Panc1 (cell line): ENCODE measurements at regions not wholly inside any gene's neighbourhood (a gene's known extent, or its start where the extent isn't known, plus 50 kb on each side); places are given as distances from the start of the nearest gene placed in this dataset.
"Not testable (repeated sequence)": the region's sequence is repeated elsewhere in the genome, so short reads cannot be mapped to it uniquely, and the experiment has no call there.

Experiments used
- CTCF ChIP-seq: fragments of 450-650 bp; IDR thresholded peaks from 2 replicates; pipeline ENCODE4 v1.5.1; 2017; ENCODE audit warnings: mild to moderate bottlenecking
- REST ChIP-seq, 2 experiments: IDR thresholded peaks; 2 replicates each; pipeline ENCODE4 v1.6.1; 2011 to 2012; ENCODE audit warnings: low read depth in 2 of 2, control low read depth in 1 of 2, low read length in 1 of 2, mild to moderate bottlenecking in 1 of 2, moderate library complexity in 1 of 2; ENCODE audit not compliant: insufficient read depth in 1 of 2
- TCF7L2 ChIP-seq: IDR thresholded peaks from 2 replicates; pipeline ENCODE4 v1.6.1; 2011; ENCODE audit warnings: mild to moderate bottlenecking, low read depth, low read length, inconsistent platforms

GRCh38 chr21:9744593-9744992, 776.8 kb upstream of the TPTE start:
- TF ChIP-seq TCF7L2; CTCF; REST (IDR thresholded peaks at IDR 0.05; ENCODE audit: insufficient read depth in 1 of 2, low read depth in 2 of 2, low read length in 1 of 2): not testable (repeated sequence)
